ENCODE measurements at regions not wholly inside any gene's neighbourhood (a gene's known extent, or its start where the extent isn't known, plus 50 kb on each side); places are given as distances from the start of the nearest gene placed in this dataset.

DNA sequence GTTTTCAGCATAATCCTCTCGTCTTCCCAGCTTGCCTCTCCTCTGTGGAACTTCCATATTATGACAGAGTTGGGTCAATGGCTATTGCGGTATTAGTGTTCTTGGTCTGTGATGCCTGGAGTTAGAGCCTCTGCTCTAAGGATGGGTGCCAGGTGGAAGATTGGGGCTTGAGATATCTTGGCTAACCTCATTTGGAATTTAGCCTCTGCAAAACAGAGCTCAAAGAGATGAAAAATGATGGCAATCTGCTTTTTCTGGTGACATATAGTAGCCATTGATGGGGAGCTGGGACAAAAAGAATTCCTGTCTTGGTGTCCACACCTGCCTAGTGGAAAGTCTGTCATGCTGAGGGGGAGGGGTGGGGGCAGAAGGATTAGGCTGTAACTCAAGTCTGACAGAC lies 152.1 kb downstream of the RPL10L start:
- H3K27ac ChIP-seq, result no peak overlapping the region
- no peak for ATAC-seq
- no peak overlapping the region for H3K4me3 ChIP-seq
- H3K36me3 ChIP-seq, result no peaks in the 10 kb centered on the region
- TF ChIP-seq, protein P1, sequence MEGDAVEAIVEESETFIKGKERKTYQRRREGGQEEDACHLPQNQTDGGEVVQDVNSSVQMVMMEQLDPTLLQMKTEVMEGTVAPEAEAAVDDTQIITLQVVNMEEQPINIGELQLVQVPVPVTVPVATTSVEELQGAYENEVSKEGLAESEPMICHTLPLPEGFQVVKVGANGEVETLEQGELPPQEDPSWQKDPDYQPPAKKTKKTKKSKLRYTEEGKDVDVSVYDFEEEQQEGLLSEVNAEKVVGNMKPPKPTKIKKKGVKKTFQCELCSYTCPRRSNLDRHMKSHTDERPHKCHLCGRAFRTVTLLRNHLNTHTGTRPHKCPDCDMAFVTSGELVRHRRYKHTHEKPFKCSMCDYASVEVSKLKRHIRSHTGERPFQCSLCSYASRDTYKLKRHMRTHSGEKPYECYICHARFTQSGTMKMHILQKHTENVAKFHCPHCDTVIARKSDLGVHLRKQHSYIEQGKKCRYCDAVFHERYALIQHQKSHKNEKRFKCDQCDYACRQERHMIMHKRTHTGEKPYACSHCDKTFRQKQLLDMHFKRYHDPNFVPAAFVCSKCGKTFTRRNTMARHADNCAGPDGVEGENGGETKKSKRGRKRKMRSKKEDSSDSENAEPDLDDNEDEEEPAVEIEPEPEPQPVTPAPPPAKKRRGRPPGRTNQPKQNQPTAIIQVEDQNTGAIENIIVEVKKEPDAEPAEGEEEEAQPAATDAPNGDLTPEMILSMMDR (IDR thresholded peaks at IDR 0.05), result no peak
- H3K4me1 ChIP-seq, result no peaks in the 10 kb centered on the region
- no peaks in the 10 kb centered on the region for H3K27me3 ChIP-seq (ENCODE audit: low read depth)
- intact Hi-C loops (cut with DNase I), result no loop called here
- no peak for DNase-seq
- no peaks in the 10 kb centered on the region for H3K9me3 ChIP-seq

GRCh38 chr14:46496409-46496808 lies 155.2 kb downstream of the RPL10L start:
- H3K4me1 ChIP-seq, result no peaks in the 10 kb centered on the region
- no peak overlapping the region for H3K27ac ChIP-seq
- intact Hi-C loops (cut with DNase I), result no loop called here
- H3K36me3 ChIP-seq, result no peaks in the 10 kb centered on the region
- TF ChIP-seq, protein P1 (IDR thresholded peaks at IDR 0.05), result no peak
- no peak overlapping the region for H3K4me3 ChIP-seq
- no peaks in the 10 kb centered on the region for H3K27me3 ChIP-seq (ENCODE audit: low read depth)
- ATAC-seq, result no peak
- no peak for DNase-seq
- no peaks in the 10 kb centered on the region for H3K9me3 ChIP-seq

DNA sequence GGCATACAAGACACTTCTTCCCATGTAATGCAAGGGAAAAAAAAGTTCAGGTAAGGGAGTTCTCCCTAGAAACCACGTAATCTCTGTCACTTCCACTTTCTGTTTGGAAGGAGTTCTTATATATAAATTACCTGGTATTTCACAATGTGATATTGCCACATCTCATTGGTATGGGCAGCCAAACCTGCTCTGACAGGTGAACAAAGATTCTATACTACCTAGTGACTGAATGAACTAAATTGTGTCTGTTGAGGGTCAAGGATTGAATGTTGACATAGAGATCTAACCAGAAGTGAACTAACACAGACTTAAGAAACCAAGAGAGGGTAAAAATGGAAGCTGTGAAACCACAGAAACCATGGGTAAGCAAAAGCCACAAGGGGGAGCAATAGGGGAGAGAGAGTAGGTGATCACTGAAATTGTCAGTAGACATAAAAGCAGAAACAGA lies 161.3 kb downstream of the RPL10L start:
- DNase-seq (no peak), ATAC-seq (peak; percentile 70 to 80)
- no peaks in the 10 kb centered on the region for H3K36me3 ChIP-seq
- intact Hi-C loops (cut with DNase I), result no loop called here
- TF ChIP-seq, protein P1 (IDR thresholded peaks at IDR 0.05), result peak; percentile 22
- no peaks in the 10 kb centered on the region for H3K9me3 ChIP-seq
- H3K27me3 ChIP-seq (ENCODE audit: low read depth), result no peaks in the 10 kb centered on the region
- H3K27ac ChIP-seq, result no peak overlapping the region
- H3K4me1 ChIP-seq, result no peaks in the 10 kb centered on the region
- H3K4me3 ChIP-seq, result no peak overlapping the region

DNA sequence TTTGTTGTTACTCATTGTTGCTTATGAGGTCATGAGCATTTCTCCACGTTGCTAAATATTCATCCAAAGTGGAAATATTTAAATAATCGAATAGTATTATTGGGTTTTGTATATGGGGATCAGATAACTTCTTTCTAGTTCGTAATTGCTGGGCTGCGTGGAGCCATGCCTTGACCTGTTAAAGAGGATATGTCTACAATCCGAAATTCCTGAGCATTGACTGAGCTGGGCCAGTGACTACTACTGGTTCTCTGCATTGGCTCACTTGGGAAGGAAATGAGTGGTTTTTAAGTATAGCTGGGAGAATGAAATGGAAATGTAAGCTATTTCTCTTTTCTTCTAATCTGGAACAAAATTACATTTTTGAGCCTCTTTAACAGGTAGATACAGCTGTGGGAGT lies 163.2 kb downstream of the RPL10L start:
- H3K27ac ChIP-seq, result no peak overlapping the region
- H3K9me3 ChIP-seq, result no peaks in the 10 kb centered on the region
- intact Hi-C loops (cut with DNase I), result no loop called here
- ATAC-seq (no peak), DNase-seq (no peak)
- H3K36me3 ChIP-seq, result no peaks in the 10 kb centered on the region
- no peaks in the 10 kb centered on the region for H3K27me3 ChIP-seq (ENCODE audit: low read depth)
- no peaks in the 10 kb centered on the region for H3K4me1 ChIP-seq
- TF ChIP-seq, protein P1 (IDR thresholded peaks at IDR 0.05), result no peak
- no peak overlapping the region for H3K4me3 ChIP-seq

GRCh38 chr14:46487582-46488350 lies 163.8 kb downstream of the RPL10L start:
- Histone ChIP-seq H3K9me3 (no peaks in the 10 kb centered on the region), H3K4me1 (no peaks in the 10 kb centered on the region), H3K27me3 (ENCODE audit: low read depth) (no peaks in the 10 kb centered on the region), H3K36me3 (no peaks in the 10 kb centered on the region), H3K4me3 (no peak overlapping the region), H3K27ac (no peak overlapping the region)
- no peak for ATAC-seq
- DNase-seq, result no peak
- intact Hi-C loops (cut with DNase I), result no loop called here
- TF ChIP-seq, protein P1 (IDR thresholded peaks at IDR 0.05), result no peak

All from lower lobe of right lung (tissue), 2 donors.